Liver (tissue), 3 donors: ENCODE measurements at regions not wholly inside any gene's neighbourhood (a gene's known extent, or its start where the extent isn't known, plus 50 kb on each side); places are given as distances from the start of the nearest gene placed in this dataset.

Experiments used
- CTCF ChIP-seq: fragments of 150-350 bp; IDR thresholded peaks from 2 replicates; pipeline ENCODE4 v1.5.1; 2017; ENCODE audit warnings: improper control_type of control experiment, low read depth, low read length; ENCODE audit not compliant: missing input control
- FOXA1 ChIP-seq: IDR thresholded peaks from 2 replicates; pipeline ENCODE4 v1.6.1; 2016; ENCODE audit warnings: antibody characterized with exemption
- RAD21 ChIP-seq, 2 donors: IDR thresholded peaks; 2 replicates each; pipeline ENCODE4 v1.6.1; 2016; ENCODE audit warnings: antibody characterized with exemption in 2 of 2, mild to moderate bottlenecking in 2 of 2
- TAF1 ChIP-seq: conservative IDR thresholded peaks from 2 replicates; pipeline ENCODE4 v1.6.1; 2016; ENCODE audit warnings: antibody characterized with exemption, mild to moderate bottlenecking
- TF ChIP-seq, protein P1 (sequence below): IDR thresholded peaks from 2 replicates; pipeline ENCODE4 v1.6.1; 2016; ENCODE audit warnings: antibody characterized with exemption
- TF ChIP-seq, protein P2 (sequence below): IDR thresholded peaks from 2 replicates; pipeline ENCODE4 v1.6.1; 2016; ENCODE audit warnings: antibody characterized with exemption
- donor health status: healthy.
- donor health status: healthy.

DNA sequence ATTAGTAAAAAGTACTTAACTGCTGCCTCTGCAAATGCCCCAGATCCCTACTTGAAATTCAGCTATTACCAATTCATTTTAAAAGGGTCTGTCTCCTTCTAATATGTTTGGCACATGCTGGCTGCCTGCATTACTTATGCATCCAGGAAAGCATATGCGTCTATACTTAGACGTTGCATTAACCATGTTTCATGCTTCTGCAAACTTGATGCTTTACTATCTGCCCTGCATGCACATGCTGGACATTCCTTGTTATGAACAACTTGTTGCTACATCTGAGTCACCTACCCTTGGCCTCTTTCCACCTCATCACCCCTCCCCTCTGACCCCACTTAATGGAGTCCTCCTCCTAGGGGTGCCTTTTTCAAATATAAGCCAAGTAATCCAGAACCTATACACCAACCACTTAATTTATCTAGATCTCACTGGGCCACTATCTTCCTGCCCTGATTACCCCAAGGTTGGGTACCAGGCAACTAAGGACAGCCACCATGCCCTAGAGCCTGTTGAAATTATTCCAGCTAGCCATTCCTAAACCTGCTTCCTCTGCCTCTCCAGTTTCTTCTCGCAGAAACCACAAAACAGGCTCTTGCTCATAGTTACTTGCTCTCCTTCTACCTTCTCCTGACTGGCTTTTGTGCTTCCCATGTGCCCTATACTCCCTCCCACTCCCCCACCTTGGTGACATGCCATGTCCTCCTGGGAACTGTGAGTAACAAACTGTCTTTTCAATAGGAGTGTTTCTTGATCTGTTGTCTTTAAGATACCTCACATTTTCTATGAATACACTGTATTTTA is 1187.9 kb downstream of the REEP3 start:
- TF ChIP-seq, protein P1, sequence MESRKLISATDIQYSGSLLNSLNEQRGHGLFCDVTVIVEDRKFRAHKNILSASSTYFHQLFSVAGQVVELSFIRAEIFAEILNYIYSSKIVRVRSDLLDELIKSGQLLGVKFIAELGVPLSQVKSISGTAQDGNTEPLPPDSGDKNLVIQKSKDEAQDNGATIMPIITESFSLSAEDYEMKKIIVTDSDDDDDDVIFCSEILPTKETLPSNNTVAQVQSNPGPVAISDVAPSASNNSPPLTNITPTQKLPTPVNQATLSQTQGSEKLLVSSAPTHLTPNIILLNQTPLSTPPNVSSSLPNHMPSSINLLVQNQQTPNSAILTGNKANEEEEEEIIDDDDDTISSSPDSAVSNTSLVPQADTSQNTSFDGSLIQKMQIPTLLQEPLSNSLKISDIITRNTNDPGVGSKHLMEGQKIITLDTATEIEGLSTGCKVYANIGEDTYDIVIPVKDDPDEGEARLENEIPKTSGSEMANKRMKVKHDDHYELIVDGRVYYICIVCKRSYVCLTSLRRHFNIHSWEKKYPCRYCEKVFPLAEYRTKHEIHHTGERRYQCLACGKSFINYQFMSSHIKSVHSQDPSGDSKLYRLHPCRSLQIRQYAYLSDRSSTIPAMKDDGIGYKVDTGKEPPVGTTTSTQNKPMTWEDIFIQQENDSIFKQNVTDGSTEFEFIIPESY = no peak
- TF ChIP-seq RAD21 (IDR thresholded peaks at IDR 0.05) = no peak
- TF ChIP-seq CTCF = no peak
- TF ChIP-seq, protein P2, sequence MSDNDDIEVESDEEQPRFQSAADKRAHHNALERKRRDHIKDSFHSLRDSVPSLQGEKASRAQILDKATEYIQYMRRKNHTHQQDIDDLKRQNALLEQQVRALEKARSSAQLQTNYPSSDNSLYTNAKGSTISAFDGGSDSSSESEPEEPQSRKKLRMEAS = no peak
- TF ChIP-seq TAF1 = no peak
- no peak for TF ChIP-seq FOXA1
